ENCODE measurements at regions not wholly inside any gene's neighbourhood (a gene's known extent, or its start where the extent isn't known, plus 50 kb on each side); places are given as distances from the start of the nearest gene placed in this dataset.

DNA sequence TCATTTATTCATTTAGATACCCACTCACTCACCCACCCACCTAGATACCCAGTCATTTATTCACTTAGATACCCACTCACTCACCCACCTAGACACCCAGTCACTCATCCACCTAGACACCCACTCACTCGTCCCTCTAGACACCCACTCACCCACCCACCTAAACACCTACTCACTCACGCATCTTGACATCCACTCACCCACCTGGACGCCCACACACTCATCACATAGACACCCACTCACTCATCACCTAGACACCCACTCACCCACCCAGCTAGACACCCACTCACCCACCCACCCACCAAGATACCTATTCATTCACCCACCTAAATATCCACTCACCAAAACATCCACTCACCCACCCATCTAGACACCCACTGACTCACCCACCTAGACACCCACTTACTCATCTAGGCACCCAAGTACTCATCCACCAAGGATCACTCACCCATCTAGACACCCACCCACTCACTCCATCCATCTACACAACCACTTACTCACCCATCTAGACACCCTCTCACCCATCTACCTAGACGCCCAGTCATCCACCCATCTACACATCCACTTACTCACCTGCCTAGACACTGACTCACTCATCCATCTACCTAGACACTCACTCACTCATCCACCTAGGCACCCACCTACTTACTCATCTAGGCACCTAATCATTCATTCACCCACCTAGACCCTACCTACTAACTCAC, 723.7 kb upstream of the RAB6C start:
- no peaks in the 10 kb centered on the region for H3K27me3 ChIP-seq
- no peaks in the 10 kb centered on the region for H3K4me1 ChIP-seq (ENCODE audit: control insufficient read depth in 1 of 2, insufficient read depth in 1 of 2, low read depth in 1 of 2, low read length in 1 of 2)
- TF ChIP-seq, protein P1, sequence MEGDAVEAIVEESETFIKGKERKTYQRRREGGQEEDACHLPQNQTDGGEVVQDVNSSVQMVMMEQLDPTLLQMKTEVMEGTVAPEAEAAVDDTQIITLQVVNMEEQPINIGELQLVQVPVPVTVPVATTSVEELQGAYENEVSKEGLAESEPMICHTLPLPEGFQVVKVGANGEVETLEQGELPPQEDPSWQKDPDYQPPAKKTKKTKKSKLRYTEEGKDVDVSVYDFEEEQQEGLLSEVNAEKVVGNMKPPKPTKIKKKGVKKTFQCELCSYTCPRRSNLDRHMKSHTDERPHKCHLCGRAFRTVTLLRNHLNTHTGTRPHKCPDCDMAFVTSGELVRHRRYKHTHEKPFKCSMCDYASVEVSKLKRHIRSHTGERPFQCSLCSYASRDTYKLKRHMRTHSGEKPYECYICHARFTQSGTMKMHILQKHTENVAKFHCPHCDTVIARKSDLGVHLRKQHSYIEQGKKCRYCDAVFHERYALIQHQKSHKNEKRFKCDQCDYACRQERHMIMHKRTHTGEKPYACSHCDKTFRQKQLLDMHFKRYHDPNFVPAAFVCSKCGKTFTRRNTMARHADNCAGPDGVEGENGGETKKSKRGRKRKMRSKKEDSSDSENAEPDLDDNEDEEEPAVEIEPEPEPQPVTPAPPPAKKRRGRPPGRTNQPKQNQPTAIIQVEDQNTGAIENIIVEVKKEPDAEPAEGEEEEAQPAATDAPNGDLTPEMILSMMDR (IDR thresholded peaks at IDR 0.05): no peak
- H3K9me3 ChIP-seq: no peaks in the 10 kb centered on the region
- H3K27ac ChIP-seq: no peak overlapping the region
- no peaks in the 10 kb centered on the region for H3K36me3 ChIP-seq
- H3K4me3 ChIP-seq (ENCODE audit: low read depth in 1 of 2, low read length in 1 of 2): no peak overlapping the region

DNA sequence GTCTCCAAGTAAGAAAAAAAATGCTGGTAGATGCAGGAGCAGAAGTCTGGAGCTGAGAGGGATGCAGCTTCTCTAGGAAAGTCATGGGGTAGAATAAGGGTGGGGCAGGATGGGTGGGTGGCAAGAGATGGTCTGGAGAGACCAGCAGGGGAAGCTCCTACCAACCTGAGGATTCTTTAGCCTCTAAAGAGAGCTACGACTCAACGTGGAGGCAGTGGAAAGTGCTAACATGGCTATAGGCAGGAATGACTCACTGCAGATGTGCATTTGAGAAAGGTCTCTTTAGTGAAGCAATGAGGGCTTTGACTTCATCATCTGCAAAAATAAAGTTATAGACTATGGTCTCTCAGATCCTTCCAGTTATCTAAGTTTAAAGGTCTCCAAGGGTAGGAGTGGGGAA, 722.8 kb upstream of the RAB6C start:
- H3K27ac ChIP-seq: no peak overlapping the region
- no peaks in the 10 kb centered on the region for H3K4me1 ChIP-seq (ENCODE audit: control insufficient read depth in 1 of 2, insufficient read depth in 1 of 2, low read depth in 1 of 2, low read length in 1 of 2)
- TF ChIP-seq, protein P1 (IDR thresholded peaks at IDR 0.05): no peak
- no peaks in the 10 kb centered on the region for H3K36me3 ChIP-seq
- no peaks in the 10 kb centered on the region for H3K9me3 ChIP-seq
- no peaks in the 10 kb centered on the region for H3K27me3 ChIP-seq
- H3K4me3 ChIP-seq (ENCODE audit: low read depth in 1 of 2, low read length in 1 of 2): no peak overlapping the region

DNA sequence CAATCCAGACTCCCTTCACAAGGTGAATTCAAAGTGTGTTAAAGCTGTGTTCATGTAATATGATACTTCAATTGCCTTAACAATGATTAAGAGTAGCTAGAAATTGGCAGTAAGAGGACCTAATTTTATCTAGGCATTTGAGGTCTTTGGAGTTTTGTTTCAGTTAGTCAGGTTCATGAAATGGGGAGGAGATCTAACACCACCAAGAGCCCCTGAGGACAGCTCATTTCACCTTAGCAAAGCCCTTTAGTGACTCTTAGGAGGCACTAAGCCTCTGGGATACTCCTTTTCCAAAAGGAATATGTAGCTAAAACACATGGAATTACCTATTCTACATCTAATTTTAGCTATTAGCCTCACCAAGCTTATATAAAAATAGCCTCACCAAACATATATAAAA, 716.5 kb upstream of the RAB6C start:
- no peaks in the 10 kb centered on the region for H3K36me3 ChIP-seq
- no peak overlapping the region for H3K27ac ChIP-seq
- no peak overlapping the region for H3K4me3 ChIP-seq (ENCODE audit: low read depth in 1 of 2, low read length in 1 of 2)
- H3K9me3 ChIP-seq: no peaks in the 10 kb centered on the region
- no peaks in the 10 kb centered on the region for H3K27me3 ChIP-seq
- no peaks in the 10 kb centered on the region for H3K4me1 ChIP-seq (ENCODE audit: control insufficient read depth in 1 of 2, insufficient read depth in 1 of 2, low read depth in 1 of 2, low read length in 1 of 2)
- TF ChIP-seq, protein P1 (IDR thresholded peaks at IDR 0.05): no peak

DNA sequence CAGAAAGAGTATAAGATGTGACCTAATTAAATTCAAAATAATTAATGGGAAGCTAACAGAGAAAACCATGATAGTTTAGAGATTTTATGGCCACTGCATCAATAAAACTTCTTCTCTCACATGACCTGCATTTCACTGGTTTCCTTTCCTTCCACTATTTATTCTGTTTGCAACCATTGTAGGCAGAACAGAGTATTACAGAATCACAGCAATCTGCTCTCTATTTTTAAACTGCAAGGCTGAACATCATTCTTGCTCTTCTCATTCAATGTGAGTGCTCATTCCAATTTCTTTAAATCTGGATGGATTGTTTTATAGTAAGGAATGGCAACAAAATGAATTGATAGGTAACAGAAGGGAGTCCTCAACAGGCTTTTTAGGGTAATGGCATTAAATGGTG, 715.5 kb upstream of the RAB6C start:
- Histone ChIP-seq H3K27me3 (no peaks in the 10 kb centered on the region), H3K36me3 (no peaks in the 10 kb centered on the region), H3K4me1 (ENCODE audit: control insufficient read depth in 1 of 2, insufficient read depth in 1 of 2, low read depth in 1 of 2, low read length in 1 of 2) (no peaks in the 10 kb centered on the region), H3K9me3 (no peaks in the 10 kb centered on the region), H3K4me3 (ENCODE audit: low read depth in 1 of 2, low read length in 1 of 2) (no peak overlapping the region), H3K27ac (no peak overlapping the region)
- TF ChIP-seq, protein P1 (IDR thresholded peaks at IDR 0.05): no peak

DNA sequence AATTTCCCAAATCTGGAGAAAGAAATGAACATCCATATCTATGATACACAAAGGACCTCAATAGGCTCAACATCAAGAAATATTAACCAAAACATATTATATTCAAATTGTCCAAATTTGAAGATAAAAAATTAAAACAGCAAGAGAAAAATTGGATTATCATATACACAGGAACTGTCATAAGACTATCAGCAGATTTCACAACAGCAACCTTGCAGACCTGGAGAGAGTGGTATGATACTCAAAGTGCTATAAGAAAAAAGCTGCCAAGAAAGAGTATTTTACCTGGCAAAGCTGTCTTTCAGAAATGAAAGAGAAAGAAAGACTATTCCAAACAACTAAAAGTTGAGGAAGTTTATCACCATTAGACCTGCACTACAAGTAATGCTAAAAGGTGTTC, 711.9 kb upstream of the RAB6C start:
- Histone ChIP-seq H3K4me3 (ENCODE audit: low read depth in 1 of 2, low read length in 1 of 2) (no peak overlapping the region), H3K27me3 (no peaks in the 10 kb centered on the region), H3K27ac (no peak overlapping the region), H3K36me3 (no peaks in the 10 kb centered on the region), H3K9me3 (no peaks in the 10 kb centered on the region), H3K4me1 (ENCODE audit: control insufficient read depth in 1 of 2, insufficient read depth in 1 of 2, low read depth in 1 of 2, low read length in 1 of 2) (no peaks in the 10 kb centered on the region)
- TF ChIP-seq, protein P1 (IDR thresholded peaks at IDR 0.05): no peak
